Renal cortical epithelial cell (primary cell): ENCODE measurements at regions not wholly inside any gene's neighbourhood (a gene's known extent, or its start where the extent isn't known, plus 50 kb on each side); places are given as distances from the start of the nearest gene placed in this dataset.
"Not testable (repeated sequence)": the region's sequence is repeated elsewhere in the genome, so short reads cannot be mapped to it uniquely, and the experiment has no call there.

ENCODE experiments used
- DNase-seq: peaks from one replicate; pipeline ENCODE4 v3.0.0-alpha.2; 2011; ENCODE audit warnings: low read depth

GRCh38 chr14:41549821-41550607 lies 56.7 kb upstream of the LRFN5 start:
- peak; percentile 42 for DNase-seq

DNA sequence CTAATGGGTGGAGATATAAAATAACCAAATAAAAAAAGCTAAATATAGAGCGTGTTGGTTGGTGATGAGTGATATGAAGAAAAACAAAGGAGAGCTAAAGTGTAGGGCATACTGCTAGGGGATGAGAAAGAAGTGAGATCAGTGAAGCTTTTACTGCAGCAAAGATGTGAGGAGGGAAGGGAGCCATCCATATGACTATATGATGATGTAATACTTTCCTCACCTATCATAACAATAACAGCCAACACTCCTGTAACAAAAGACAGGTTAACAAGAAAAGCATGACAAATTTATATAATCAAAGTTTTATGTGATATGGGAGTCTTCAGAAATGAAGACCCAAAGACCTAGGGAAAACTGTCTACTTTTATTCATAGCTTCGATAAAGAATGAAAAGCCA lies 57.4 kb upstream of the LRFN5 start:
- DNase-seq, result no peak

GRCh38 chr14:41548666-41549065 lies 58.0 kb upstream of the LRFN5 start:
- DNase-seq, result no peak

- no peak for DNase-seq
Measured at GRCh38 chr14:41541333-41541732, 65.3 kb upstream of the LRFN5 start.

GRCh38 chr14:41532255-41532654 lies 74.4 kb upstream of the LRFN5 start:
- DNase-seq, result no peak

GRCh38 chr14:41521891-41522290 lies 84.8 kb upstream of the LRFN5 start:
- DNase-seq, result no peak

- not testable (repeated sequence) for DNase-seq
Measured at GRCh38 chr14:41518030-41518429, 88.6 kb upstream of the LRFN5 start.

GRCh38 chr14:41506552-41506951 lies 100.1 kb upstream of the LRFN5 start:
- no peak for DNase-seq

DNA sequence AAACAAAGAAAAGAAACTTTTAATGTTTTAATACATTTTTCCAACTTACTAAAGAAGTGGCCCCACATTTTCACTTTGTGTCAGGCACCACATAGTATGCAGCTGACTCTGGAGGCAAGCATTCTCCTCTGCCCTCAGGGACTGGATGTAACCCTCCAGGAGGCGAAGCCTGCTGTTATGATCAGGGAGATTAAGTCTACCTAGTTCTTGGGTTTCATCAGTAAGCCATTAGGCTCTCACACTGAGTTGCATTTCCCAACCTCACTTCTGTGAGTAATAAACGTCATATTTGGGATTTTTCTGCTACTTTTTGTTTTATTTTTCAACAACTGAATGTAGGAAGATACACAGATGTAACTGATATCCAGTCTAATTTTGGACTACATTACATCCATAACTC lies 101.2 kb upstream of the LRFN5 start:
- no peak for DNase-seq

DNA sequence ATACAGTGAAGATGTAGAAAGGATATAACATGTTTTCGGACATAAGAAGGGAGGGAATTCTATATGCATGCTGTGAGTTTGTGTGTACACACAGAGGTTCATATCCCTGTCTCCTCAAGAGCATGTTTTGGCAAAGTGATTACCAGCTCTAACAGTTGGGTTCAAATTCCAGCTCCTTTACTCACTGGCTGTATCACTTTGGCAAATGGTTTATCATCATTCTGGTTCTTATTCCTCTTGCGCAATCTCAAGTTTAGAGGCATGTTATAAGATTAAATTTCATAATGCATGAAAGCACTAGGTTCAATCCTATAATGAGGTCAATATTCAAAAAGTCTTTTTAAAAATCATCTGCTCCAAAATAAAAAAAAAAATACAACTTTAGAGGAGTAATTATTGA lies 107.7 kb upstream of the LRFN5 start:
- no peak for DNase-seq

- no peak for DNase-seq
Measured at GRCh38 chr14:41490323-41490722, 116.4 kb upstream of the LRFN5 start.

DNA sequence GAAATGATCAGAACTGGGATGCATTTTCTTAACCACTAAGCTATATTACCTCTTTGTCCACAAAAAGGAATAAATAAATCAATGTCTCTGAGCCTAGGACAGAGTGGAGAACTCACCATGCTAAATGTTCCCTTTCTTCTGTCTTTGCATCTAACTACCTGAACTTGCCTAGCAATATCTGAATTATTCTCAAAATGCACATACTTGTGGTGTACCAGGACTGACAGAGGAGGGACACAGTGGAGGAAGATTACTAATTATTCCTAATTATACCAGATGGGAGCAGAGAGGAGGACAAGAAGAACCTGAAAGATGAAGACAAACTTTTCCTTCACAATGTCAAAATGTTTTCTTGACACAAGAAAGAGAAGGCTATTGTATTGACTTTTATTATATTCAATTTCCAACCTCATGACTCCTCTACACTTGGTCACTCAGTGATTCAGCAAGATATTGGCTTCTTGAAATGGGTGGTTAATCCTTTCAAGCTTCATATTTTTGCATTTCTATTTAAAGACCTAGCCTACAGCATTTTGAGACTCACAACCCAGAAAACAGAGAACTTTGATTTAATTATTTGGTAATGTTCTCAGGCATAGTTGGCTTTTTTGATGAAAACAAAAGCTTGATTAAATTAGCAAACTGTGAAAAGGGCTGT lies 117.2 kb upstream of the LRFN5 start:
- DNase-seq, result no peak

DNA sequence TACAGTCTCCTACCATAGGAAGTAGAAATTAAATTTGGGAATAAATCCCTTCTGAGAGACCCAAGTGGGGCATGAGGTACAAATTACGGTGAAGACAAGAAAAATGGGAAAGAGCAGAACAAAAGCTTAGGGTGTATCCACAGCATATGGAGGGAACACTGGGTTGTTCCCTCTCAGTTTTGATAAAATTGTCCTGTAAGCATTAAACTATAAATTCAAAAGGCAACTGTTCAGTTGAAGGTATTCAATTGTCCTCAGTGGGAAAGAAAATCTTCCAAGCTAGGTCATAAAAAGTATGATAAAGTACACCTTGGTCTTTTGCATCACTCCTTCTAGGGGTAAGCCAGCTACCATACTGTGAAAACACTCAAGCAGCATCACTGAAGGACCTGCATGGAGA lies 118.3 kb upstream of the LRFN5 start:
- DNase-seq, result no peak

GRCh38 chr14:41482861-41483260 lies 123.8 kb upstream of the LRFN5 start:
- DNase-seq, result no peak

DNA sequence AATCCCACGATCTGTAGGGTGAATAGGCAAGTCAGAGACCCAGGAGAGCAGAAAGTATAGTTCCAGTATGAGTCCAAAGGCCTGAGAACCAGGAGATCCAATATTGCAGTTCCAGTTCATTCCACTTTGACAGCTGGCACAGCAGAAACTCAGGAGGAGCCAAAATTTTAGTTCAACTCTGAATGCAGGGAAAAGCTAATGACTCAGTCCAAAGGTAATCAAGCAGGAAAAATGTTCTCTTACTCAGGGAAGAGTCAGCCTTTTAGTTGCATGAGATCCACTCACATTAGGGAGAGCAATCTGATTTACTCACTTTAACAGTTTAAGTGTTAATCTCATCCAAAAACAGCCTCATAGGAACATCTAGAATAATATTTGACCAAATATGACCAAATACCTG lies 130.2 kb upstream of the LRFN5 start:
- DNase-seq, result peak; percentile 61

DNA sequence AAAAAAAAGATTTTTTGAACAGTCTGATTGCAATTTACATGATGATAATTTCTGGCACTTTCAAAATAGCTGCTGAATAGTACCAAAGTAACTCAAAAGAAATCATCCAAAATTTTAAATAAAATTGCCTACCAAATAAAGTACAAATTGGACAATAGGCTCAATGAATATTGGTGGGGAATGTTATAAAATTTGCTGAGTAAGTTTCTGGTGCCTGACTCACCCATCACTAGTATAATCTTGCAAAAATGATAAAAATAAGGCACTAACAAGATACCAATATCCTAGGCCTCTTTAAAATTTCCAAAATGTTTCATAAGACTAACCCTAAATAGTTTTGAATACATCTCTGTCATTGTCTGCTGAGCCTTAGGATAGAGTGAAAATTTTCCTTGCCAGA lies 145.3 kb upstream of the LRFN5 start:
- no peak for DNase-seq

- no peak for DNase-seq
Measured at GRCh38 chr14:41457393-41457792, 149.3 kb upstream of the LRFN5 start.

DNA sequence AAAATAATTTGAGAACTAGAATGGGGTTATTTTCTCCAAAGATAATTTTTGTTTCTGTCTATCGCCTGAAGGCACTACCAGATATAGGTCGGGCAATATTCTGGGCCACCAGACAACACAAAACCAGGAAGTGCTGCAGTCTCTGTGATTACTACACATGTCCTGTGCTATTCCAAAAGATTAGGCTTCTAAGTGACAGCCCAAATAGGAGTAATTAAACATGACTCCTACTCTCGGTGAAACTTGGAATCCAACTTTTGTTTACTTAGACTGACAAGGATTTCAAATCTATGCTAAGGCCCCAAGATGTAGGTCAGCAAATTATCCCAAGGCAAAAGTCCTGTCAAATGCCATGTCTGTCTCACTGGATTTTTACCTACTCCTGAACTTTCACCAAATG lies 157.6 kb upstream of the LRFN5 start:
- DNase-seq, result no peak

DNA sequence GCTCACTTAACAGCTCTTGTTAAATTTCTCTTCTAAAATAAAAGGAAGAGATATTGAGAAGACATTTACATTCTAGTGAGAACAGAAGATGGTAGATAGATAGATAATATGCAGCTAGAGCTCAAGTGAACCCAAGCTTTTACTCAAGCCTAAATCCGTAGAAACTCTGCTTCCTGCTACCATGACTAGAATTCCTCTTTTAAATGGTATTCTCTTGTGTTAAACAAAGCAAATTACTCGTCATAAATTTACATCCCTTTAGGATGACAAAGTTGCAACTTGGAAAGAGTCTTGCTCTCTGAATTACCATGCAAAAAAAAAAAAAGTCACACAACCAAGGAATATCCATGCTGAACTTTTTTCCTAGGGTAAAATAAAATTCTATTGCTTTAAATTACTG lies 160.7 kb upstream of the LRFN5 start:
- no peak for DNase-seq

GRCh38 chr14:41423503-41423902 lies 183.2 kb upstream of the LRFN5 start:
- DNase-seq, result no peak

- not testable (repeated sequence) for DNase-seq
Measured at GRCh38 chr14:41421308-41421707, 185.4 kb upstream of the LRFN5 start.

- DNase-seq, result no peak
Measured at GRCh38 chr14:41419709-41420108, 187.0 kb upstream of the LRFN5 start.

GRCh38 chr14:41418851-41419250 lies 187.8 kb upstream of the LRFN5 start:
- DNase-seq, result no peak

DNA sequence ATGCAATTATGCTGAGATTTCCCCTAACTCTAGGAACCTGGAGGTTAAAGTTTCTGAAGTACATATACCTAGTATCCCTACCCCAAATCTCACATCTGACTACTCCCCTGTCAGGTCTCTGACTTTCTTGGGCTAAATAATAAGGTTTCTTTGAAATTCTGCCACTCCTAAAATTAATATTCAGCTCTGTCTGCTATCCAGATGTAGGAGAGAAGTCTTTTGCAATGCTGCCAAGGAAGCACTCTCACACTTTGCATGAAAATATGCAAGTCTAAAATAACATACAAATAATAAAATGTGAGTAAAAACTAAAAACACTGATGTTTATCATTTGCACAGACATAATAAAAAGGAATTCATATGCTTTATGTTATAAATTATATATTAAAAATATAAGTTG lies 196.9 kb upstream of the LRFN5 start:
- no peak for DNase-seq
